WTC11 (cell line): ENCODE measurements at regions not wholly inside any gene's neighbourhood (a gene's known extent, or its start where the extent isn't known, plus 50 kb on each side); places are given as distances from the start of the nearest gene placed in this dataset.

ENCODE experiments used
- JUN ChIP-seq: sonication (generic); formaldehyde crosslinking; IDR thresholded peaks from 2 replicates; pipeline ENCODE4 v1.8.0; 2023; ENCODE audit warnings: mild to moderate bottlenecking, missing genetic modification reagents
- MAX ChIP-seq: sonication (generic); formaldehyde crosslinking; IDR thresholded peaks from 2 replicates; pipeline ENCODE4 v1.8.0; 2022; ENCODE audit warnings: mild to moderate bottlenecking, missing genetic modification reagents
- NFYB ChIP-seq: sonication (generic); formaldehyde crosslinking; conservative IDR thresholded peaks from 2 replicates; pipeline ENCODE4 v1.8.0; 2022; ENCODE audit warnings: low read depth, missing genetic modification reagents
- NR2C2 ChIP-seq: sonication (generic); formaldehyde crosslinking; IDR thresholded peaks from 2 replicates; pipeline ENCODE4 v1.8.0; 2022; ENCODE audit warnings: mild to moderate bottlenecking, missing genetic modification reagents
- TCF7 ChIP-seq: sonication (generic); formaldehyde crosslinking; IDR thresholded peaks from 2 replicates; pipeline ENCODE4 v1.8.0; 2022; ENCODE audit warnings: mild to moderate bottlenecking, low read depth, missing genetic modification reagents, moderate library complexity
- USF2 ChIP-seq: sonication (generic); formaldehyde crosslinking; IDR thresholded peaks from 2 replicates; pipeline ENCODE4 v1.8.1; 2023; ENCODE audit warnings: mild to moderate bottlenecking, missing genetic modification reagents, moderate library complexity
- ZBTB21 ChIP-seq: sonication (generic); formaldehyde crosslinking; IDR thresholded peaks from 2 replicates; pipeline ENCODE4 v1.8.1; 2023; ENCODE audit warnings: mild to moderate bottlenecking, missing genetic modification reagents, borderline replicate concordance
- ZNF138 ChIP-seq: sonication (generic); formaldehyde crosslinking; conservative IDR thresholded peaks from 2 replicates; pipeline ENCODE4 v1.8.1; 2022; ENCODE audit warnings: mild to moderate bottlenecking, moderate library complexity, missing genetic modification reagents
- ZNF219 ChIP-seq: sonication (generic); formaldehyde crosslinking; IDR thresholded peaks from 2 replicates; pipeline ENCODE4 v1.8.0; 2023; ENCODE audit warnings: missing genetic modification reagents, mild to moderate bottlenecking, borderline replicate concordance
- TF ChIP-seq, protein P1 (sequence below): fragments of 200-600 bp; IDR thresholded peaks from 2 replicates; pipeline ENCODE4 v1.8.0; 2022; ENCODE audit warnings: antibody characterized with exemption
- TF ChIP-seq, protein P2 (sequence below): sonication (generic); formaldehyde crosslinking; IDR thresholded peaks from 2 replicates; pipeline ENCODE4 v1.8.1; 2023; ENCODE audit warnings: mild to moderate bottlenecking, missing genetic modification reagents
- TF ChIP-seq, protein P3 (sequence below): sonication (generic); formaldehyde crosslinking; IDR thresholded peaks from 2 replicates; pipeline ENCODE4 v1.8.0; 2022; ENCODE audit warnings: missing genetic modification reagents

DNA sequence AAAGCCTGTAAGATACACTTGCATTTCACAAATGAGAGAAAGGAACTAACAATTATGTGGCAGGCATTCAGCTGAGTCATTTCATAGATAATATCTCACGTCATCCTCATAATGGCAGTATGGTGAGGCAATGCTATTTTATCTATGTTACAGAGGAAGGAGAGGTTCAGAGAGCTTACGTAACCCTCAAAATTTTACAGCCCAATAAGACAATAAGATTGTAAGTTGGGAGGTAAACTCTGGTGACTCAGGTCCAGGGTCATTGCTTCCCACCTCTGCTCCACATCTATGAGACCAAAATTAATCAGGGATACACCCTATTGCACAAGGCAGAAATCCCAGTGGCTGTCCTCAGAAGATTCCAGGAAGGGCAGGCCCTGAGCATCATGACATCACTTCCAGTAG, 309.7 kb downstream of the NSG2 start:
- TF ChIP-seq ZNF138 (CRISPR knock-in tag) (no peak), TCF7 (no peak), ZNF219 (CRISPR knock-in tag) (no peak), MAX (CRISPR knock-in tag) (no peak), NFYB (CRISPR knock-in tag) (no peak), ZBTB21 (CRISPR knock-in tag) (no peak), NR2C2 (CRISPR knock-in tag) (no peak), USF2 (CRISPR knock-in tag) (no peak), JUN (no peak)
- TF ChIP-seq, protein P1, sequence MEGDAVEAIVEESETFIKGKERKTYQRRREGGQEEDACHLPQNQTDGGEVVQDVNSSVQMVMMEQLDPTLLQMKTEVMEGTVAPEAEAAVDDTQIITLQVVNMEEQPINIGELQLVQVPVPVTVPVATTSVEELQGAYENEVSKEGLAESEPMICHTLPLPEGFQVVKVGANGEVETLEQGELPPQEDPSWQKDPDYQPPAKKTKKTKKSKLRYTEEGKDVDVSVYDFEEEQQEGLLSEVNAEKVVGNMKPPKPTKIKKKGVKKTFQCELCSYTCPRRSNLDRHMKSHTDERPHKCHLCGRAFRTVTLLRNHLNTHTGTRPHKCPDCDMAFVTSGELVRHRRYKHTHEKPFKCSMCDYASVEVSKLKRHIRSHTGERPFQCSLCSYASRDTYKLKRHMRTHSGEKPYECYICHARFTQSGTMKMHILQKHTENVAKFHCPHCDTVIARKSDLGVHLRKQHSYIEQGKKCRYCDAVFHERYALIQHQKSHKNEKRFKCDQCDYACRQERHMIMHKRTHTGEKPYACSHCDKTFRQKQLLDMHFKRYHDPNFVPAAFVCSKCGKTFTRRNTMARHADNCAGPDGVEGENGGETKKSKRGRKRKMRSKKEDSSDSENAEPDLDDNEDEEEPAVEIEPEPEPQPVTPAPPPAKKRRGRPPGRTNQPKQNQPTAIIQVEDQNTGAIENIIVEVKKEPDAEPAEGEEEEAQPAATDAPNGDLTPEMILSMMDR = no peak
- TF ChIP-seq, protein P2, sequence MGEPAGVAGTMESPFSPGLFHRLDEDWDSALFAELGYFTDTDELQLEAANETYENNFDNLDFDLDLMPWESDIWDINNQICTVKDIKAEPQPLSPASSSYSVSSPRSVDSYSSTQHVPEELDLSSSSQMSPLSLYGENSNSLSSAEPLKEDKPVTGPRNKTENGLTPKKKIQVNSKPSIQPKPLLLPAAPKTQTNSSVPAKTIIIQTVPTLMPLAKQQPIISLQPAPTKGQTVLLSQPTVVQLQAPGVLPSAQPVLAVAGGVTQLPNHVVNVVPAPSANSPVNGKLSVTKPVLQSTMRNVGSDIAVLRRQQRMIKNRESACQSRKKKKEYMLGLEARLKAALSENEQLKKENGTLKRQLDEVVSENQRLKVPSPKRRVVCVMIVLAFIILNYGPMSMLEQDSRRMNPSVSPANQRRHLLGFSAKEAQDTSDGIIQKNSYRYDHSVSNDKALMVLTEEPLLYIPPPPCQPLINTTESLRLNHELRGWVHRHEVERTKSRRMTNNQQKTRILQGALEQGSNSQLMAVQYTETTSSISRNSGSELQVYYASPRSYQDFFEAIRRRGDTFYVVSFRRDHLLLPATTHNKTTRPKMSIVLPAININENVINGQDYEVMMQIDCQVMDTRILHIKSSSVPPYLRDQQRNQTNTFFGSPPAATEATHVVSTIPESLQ (CRISPR knock-in tag) = no peak
- TF ChIP-seq, protein P3, sequence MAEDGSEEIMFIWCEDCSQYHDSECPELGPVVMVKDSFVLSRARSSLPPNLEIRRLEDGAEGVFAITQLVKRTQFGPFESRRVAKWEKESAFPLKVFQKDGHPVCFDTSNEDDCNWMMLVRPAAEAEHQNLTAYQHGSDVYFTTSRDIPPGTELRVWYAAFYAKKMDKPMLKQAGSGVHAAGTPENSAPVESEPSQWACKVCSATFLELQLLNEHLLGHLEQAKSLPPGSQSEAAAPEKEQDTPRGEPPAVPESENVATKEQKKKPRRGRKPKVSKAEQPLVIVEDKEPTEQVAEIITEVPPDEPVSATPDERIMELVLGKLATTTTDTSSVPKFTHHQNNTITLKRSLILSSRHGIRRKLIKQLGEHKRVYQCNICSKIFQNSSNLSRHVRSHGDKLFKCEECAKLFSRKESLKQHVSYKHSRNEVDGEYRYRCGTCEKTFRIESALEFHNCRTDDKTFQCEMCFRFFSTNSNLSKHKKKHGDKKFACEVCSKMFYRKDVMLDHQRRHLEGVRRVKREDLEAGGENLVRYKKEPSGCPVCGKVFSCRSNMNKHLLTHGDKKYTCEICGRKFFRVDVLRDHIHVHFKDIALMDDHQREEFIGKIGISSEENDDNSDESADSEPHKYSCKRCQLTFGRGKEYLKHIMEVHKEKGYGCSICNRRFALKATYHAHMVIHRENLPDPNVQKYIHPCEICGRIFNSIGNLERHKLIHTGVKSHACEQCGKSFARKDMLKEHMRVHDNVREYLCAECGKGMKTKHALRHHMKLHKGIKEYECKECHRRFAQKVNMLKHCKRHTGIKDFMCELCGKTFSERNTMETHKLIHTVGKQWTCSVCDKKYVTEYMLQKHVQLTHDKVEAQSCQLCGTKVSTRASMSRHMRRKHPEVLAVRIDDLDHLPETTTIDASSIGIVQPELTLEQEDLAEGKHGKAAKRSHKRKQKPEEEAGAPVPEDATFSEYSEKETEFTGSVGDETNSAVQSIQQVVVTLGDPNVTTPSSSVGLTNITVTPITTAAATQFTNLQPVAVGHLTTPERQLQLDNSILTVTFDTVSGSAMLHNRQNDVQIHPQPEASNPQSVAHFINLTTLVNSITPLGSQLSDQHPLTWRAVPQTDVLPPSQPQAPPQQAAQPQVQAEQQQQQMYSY (CRISPR knock-in tag) = no peak
